Thyroid gland (tissue), 4 donors: ENCODE measurements at regions not wholly inside any gene's neighbourhood (a gene's known extent, or its start where the extent isn't known, plus 50 kb on each side); places are given as distances from the start of the nearest gene placed in this dataset.

Experiments used
- POLR2A ChIP-seq, 2 donors: fragments of 450-650 bp; IDR thresholded peaks; one replicate each; pipeline ENCODE4 v1.6.1; 2017; ENCODE audit warnings: antibody characterized with exemption in 2 of 2, mild to moderate bottlenecking in 2 of 2, moderate library complexity in 1 of 2
- TF ChIP-seq, protein P1 (sequence below), 6 experiments: fragments of 200-600 bp in 3 of 6; fragments of 450-650 bp in 3 of 6; sonication (generic) in 3 of 6; IDR thresholded peaks; one replicate each; pipeline ENCODE4 v1.5.1; 2016 to 2019; ENCODE audit warnings: antibody characterized with exemption in 6 of 6, mild to moderate bottlenecking in 2 of 6, inconsistent platforms in 1 of 6, moderate library complexity in 1 of 6

DNA sequence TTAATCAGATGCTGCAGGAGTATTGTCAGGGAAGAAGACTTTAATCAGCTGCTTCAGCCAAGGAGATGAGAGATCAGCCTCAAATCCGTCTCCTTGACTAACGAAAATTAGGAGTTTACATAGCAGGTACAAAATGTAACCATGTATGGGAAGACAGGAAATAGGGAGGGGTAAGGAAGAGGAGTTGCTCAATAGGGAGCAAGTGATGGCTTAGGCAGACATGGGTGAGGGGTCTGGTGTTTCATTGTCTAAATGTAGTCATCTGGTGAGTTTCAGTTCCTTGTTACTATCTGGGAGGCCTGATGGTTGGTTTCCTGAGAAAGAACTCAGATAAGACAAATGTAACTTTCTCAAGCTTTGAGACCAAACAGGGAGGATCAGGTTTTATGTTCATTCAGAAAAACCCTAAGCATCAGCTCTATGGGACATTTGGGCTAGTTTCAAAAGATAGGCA, 217.3 kb upstream of the SULF2 start:
- TF ChIP-seq, protein P1, sequence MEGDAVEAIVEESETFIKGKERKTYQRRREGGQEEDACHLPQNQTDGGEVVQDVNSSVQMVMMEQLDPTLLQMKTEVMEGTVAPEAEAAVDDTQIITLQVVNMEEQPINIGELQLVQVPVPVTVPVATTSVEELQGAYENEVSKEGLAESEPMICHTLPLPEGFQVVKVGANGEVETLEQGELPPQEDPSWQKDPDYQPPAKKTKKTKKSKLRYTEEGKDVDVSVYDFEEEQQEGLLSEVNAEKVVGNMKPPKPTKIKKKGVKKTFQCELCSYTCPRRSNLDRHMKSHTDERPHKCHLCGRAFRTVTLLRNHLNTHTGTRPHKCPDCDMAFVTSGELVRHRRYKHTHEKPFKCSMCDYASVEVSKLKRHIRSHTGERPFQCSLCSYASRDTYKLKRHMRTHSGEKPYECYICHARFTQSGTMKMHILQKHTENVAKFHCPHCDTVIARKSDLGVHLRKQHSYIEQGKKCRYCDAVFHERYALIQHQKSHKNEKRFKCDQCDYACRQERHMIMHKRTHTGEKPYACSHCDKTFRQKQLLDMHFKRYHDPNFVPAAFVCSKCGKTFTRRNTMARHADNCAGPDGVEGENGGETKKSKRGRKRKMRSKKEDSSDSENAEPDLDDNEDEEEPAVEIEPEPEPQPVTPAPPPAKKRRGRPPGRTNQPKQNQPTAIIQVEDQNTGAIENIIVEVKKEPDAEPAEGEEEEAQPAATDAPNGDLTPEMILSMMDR (IDR thresholded peaks at IDR 0.05) = no peak
- TF ChIP-seq POLR2A (IDR thresholded peaks at IDR 0.05) = no peak
